CD4-positive, alpha-beta T cell (primary cell): ENCODE measurements at regions not wholly inside any gene's neighbourhood (a gene's known extent, or its start where the extent isn't known, plus 50 kb on each side); places are given as distances from the start of the nearest gene placed in this dataset.
"Not testable (repeated sequence)": the region's sequence is repeated elsewhere in the genome, so short reads cannot be mapped to it uniquely, and the experiment has no call there.

Experiments used
- ATAC-seq: fragments of 200-7000 bp; cut with Tn5 transposase; one replicate; pipeline ENCODE4 v1.10.0; 2022; ENCODE audit warnings: mild to moderate bottlenecking; ENCODE audit not compliant: poor library complexity
- CTCF ChIA-PET: fragments of 350-600 bp; sonication (Branson Sonifier 250); formaldehyde crosslinking; loops from one replicate; lab custom pipeline; 2021; ENCODE audit warnings: antibody characterized with exemption, inconsistent platforms; lab: Charles Lee
- POLR2A ChIA-PET: fragments of 350-600 bp; sonication (Branson Sonifier 250); formaldehyde crosslinking; loops from one replicate; lab custom pipeline; 2021; ENCODE audit warnings: antibody characterized with exemption, inconsistent platforms; lab: Charles Lee
- DNase-seq, 14 experiments: peaks; one replicate each; pipeline ENCODE4 v3.0.0-alpha.2; 2013 to 2020; ENCODE audit warnings: mixed read lengths in 2 of 14
- H3K27ac ChIP-seq, 2 donors: one replicate each; pipeline versions ENCODE4 v1.5.1 to v1.7.0; 2013; ENCODE audit warnings: low read length in 2 of 2, low read depth in 1 of 2, mild to moderate bottlenecking in 1 of 2
- H3K27me3 ChIP-seq, 2 experiments: 1 replicate in 1 of 2; 2 replicates in 1 of 2; pipeline versions ENCODE4 v1.6.1 to v1.7.0; 2013; ENCODE audit warnings: low read length in 2 of 2, control low read depth in 1 of 2, mild to moderate bottlenecking in 1 of 2, moderate library complexity in 1 of 2; ENCODE audit not compliant: insufficient read depth in 2 of 2, control insufficient read depth in 1 of 2
- H3K36me3 ChIP-seq: one replicate; pipeline ENCODE4 v1.6.1; 2013; ENCODE audit warnings: low read length, control low read depth; ENCODE audit not compliant: insufficient read depth
- H3K4me1 ChIP-seq: one replicate; pipeline ENCODE4 v1.6.1; 2013; ENCODE audit warnings: low read length, control low read depth; ENCODE audit not compliant: insufficient read depth
- H3K4me3 ChIP-seq: one replicate; pipeline ENCODE4 v1.5.1; 2013; ENCODE audit warnings: mild to moderate bottlenecking, low read length, moderate library complexity
- H3K9me3 ChIP-seq, 2 experiments: 1 replicate in 1 of 2; 2 replicates in 1 of 2; pipeline versions ENCODE4 v1.6.1 to v1.7.0; 2013; ENCODE audit warnings: low read length in 2 of 2, mild to moderate bottlenecking in 2 of 2, control low read depth in 1 of 2, moderate library complexity in 1 of 2; ENCODE audit not compliant: control insufficient read depth in 1 of 2, insufficient read depth in 1 of 2
- H3K27ac Mint-ChIP-seq: one replicate; pipeline ENCODE4 v1.8.0; 2020; ENCODE audit warnings: mixed read lengths
- H3K27me3 Mint-ChIP-seq: one replicate; pipeline ENCODE4 v1.8.0; 2021; ENCODE audit warnings: mixed read lengths
- H3K36me3 Mint-ChIP-seq: one replicate; pipeline ENCODE4 v1.8.0; 2021; ENCODE audit warnings: low read depth, mixed read lengths
- H3K4me1 Mint-ChIP-seq: one replicate; pipeline ENCODE4 v1.8.0; 2021; ENCODE audit warnings: low read depth, mixed read lengths
- H3K4me3 Mint-ChIP-seq: one replicate; pipeline ENCODE4 v1.8.0; 2020; ENCODE audit warnings: mild to moderate bottlenecking, mixed read lengths
- H3K9me3 Mint-ChIP-seq: one replicate; pipeline ENCODE4 v1.8.0; 2020; ENCODE audit warnings: mixed read lengths
- intact Hi-C, 2 experiments: fragments of 100-400 bp; cut with DNase I in 1 of 2; cut with micrococcal nuclease in 1 of 2; formaldehyde crosslinking; loops; one replicate each; pipeline versions ENCODE4 v1.15.1 to v1.9.0; 2023 to 2025; cut with DNase I, micrococcal nuclease
- TF ChIP-seq, protein P1 (sequence below): fragments of 200-600 bp; IDR thresholded peaks from one replicate; pipeline ENCODE4 v1.8.0; 2022; ENCODE audit warnings: antibody characterized with exemption, mild to moderate bottlenecking

DNA sequence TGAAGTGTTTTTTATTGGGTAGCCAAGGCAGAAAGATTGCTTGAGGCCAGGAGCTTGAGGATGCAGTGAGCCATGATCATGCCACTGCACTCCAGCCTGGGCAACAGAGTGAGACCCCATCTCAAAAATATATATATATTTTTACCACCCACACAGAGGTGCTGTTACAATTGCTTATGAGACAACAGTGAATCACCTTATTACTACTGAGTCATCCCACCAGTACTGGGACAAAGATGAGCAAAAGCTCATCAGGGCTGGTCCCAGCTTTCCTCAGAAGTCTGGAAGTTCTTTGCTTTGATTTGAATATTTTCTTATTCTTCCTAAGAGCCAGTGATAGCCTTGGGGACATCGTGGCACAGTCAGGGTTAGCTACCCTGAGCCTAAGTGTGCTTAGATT is 207.7 kb downstream of the SOX2 start:
- no peaks in the 10 kb centered on the region for H3K9me3 ChIP-seq
- ChIA-PET POLR2A (no interaction called here), CTCF (no interaction called here)
- Mint-ChIP-seq H3K4me3 (no peak overlapping the region), H3K9me3 (no peaks in the 10 kb centered on the region), H3K36me3 (no peaks in the 10 kb centered on the region), H3K27ac (no peak overlapping the region), H3K4me1 (no peaks in the 10 kb centered on the region), H3K27me3 (no peaks in the 10 kb centered on the region)
- H3K4me1 ChIP-seq = no peaks in the 10 kb centered on the region
- TF ChIP-seq, protein P1, sequence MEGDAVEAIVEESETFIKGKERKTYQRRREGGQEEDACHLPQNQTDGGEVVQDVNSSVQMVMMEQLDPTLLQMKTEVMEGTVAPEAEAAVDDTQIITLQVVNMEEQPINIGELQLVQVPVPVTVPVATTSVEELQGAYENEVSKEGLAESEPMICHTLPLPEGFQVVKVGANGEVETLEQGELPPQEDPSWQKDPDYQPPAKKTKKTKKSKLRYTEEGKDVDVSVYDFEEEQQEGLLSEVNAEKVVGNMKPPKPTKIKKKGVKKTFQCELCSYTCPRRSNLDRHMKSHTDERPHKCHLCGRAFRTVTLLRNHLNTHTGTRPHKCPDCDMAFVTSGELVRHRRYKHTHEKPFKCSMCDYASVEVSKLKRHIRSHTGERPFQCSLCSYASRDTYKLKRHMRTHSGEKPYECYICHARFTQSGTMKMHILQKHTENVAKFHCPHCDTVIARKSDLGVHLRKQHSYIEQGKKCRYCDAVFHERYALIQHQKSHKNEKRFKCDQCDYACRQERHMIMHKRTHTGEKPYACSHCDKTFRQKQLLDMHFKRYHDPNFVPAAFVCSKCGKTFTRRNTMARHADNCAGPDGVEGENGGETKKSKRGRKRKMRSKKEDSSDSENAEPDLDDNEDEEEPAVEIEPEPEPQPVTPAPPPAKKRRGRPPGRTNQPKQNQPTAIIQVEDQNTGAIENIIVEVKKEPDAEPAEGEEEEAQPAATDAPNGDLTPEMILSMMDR = no peak
- H3K27me3 ChIP-seq = no peaks in the 10 kb centered on the region
- intact Hi-C loops = no loop called here
- H3K4me3 ChIP-seq = no peak overlapping the region
- no peak for DNase-seq
- no peaks in the 10 kb centered on the region for H3K36me3 ChIP-seq
- no peak overlapping the region for H3K27ac ChIP-seq
- ATAC-seq = no peak

- Histone ChIP-seq H3K36me3 (no peaks in the 10 kb centered on the region), H3K4me1 (no peaks in the 10 kb centered on the region), H3K27me3 (no peaks in the 10 kb centered on the region), H3K4me3 (no peak overlapping the region), H3K27ac (no peak overlapping the region), H3K9me3 (no peaks in the 10 kb centered on the region)
- no peaks in the 10 kb centered on the region for H3K27me3 Mint-ChIP-seq
- no peaks in the 10 kb centered on the region for H3K4me1 Mint-ChIP-seq
- no peaks in the 10 kb centered on the region for H3K36me3 Mint-ChIP-seq
- H3K27ac Mint-ChIP-seq = no peak overlapping the region
- intact Hi-C loops = no loop called here
- ChIA-PET CTCF (no interaction called here), POLR2A (no interaction called here)
- DNase-seq (no peak), ATAC-seq (no peak)
- H3K9me3 Mint-ChIP-seq = peaks cover 2% of the 10 kb centered on the region
- no peak overlapping the region for H3K4me3 Mint-ChIP-seq
- TF ChIP-seq, protein P1 = no peak
Observed at GRCh38 chr3:181920409-181920808, 208.7 kb downstream of the SOX2 start.

DNA sequence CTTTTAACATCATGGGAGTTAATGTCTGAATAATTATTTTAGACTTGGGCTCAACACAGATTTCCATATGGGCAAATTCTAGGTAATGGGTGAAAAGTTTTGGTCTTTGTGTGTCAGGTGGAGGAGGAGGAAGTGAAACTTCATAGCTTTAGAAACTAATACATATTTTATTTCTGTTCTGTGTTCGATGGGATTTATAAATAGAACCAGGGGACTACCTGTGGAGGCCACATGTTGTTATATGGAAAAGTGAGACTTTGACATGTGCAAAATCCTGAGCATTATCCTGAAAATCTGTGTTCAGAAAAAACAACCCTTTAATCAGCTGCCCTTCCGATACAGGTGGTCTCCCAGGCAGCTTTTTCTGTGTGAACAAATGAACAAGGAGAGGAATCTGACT is 209.5 kb downstream of the SOX2 start:
- ATAC-seq (no peak), DNase-seq (no peak)
- intact Hi-C loops = no loop called here
- no peaks in the 10 kb centered on the region for H3K36me3 Mint-ChIP-seq
- H3K9me3 ChIP-seq = peaks cover 0 to 7% of the 10 kb centered on the region in 2 experiments
- H3K9me3 Mint-ChIP-seq = peaks cover 2% of the 10 kb centered on the region
- H3K27me3 ChIP-seq = no peaks in the 10 kb centered on the region
- no peaks in the 10 kb centered on the region for H3K4me1 ChIP-seq
- no peak overlapping the region for H3K27ac Mint-ChIP-seq
- H3K27ac ChIP-seq = no peak overlapping the region
- no peaks in the 10 kb centered on the region for H3K27me3 Mint-ChIP-seq
- no peak overlapping the region for H3K4me3 Mint-ChIP-seq
- POLR2A ChIA-PET = no interaction called here
- CTCF ChIA-PET = no interaction called here
- H3K4me3 ChIP-seq = no peak overlapping the region
- TF ChIP-seq, protein P1 = no peak
- no peaks in the 10 kb centered on the region for H3K36me3 ChIP-seq
- H3K4me1 Mint-ChIP-seq = no peaks in the 10 kb centered on the region

DNA sequence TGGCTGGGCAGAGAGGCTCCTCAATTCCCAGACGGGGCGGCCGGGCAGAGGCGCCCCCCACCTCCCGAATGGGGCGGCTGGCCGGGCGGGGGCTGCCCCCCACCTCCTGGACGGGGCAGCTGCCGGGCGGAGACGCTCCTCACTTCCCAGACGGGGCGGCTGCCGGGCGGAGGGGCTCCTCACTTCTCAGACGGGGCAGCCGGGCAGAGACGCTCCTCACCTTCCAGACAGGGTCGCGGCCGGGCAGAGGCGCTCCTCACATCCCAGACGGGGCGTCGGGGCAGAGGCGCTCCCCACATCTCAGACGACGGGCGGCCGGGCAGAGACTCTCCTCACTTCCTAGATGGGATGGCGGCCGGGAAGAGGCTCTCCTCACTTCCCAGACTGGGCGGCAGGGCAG is 214.1 kb downstream of the SOX2 start:
- H3K27me3 Mint-ChIP-seq, CTCF ChIA-PET, H3K4me3 Mint-ChIP-seq, H3K4me1 Mint-ChIP-seq, H3K27ac ChIP-seq, H3K4me3 ChIP-seq, H3K27me3 ChIP-seq, DNase-seq, H3K4me1 ChIP-seq, POLR2A ChIA-PET, H3K36me3 ChIP-seq, H3K27ac Mint-ChIP-seq, ATAC-seq, intact Hi-C loops, H3K36me3 Mint-ChIP-seq: not testable (repeated sequence)
- H3K9me3 ChIP-seq = peaks cover 0 to 19% of the 10 kb centered on the region in 2 experiments
- H3K9me3 Mint-ChIP-seq = peaks cover 10% of the 10 kb centered on the region
